ENCODE measurements at regions not wholly inside any gene's neighbourhood (a gene's known extent, or its start where the extent isn't known, plus 50 kb on each side); places are given as distances from the start of the nearest gene placed in this dataset.

DNA sequence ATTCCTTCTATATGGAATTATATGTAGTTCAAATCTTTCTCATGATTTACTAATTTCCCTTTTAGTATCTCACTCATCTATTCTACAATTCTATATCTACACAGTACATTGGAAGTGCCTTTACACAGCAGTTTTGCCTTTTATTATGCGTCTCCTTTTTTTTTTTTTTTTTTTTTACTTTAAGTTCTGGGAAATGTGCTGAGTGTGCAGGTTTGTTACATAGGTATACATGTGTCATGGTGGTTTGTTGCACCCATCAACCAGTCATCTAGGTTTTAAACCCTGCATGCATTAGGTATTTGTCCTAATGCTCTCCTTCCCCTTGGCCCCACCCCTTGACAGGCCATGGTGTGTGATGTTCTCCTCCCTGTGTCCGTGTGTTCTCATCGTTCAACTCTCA, 1150.1 kb upstream of the PRR20A start:
- H3K4me1 ChIP-seq = no peaks in the 10 kb centered on the region
- TF ChIP-seq EP300 (IDR thresholded peaks at IDR 0.05) (no peak), POLR2A (IDR thresholded peaks at IDR 0.05) (no peak), POLR2AphosphoS5 (IDR thresholded peaks at IDR 0.05) (no peak)
- TF ChIP-seq, protein P1, sequence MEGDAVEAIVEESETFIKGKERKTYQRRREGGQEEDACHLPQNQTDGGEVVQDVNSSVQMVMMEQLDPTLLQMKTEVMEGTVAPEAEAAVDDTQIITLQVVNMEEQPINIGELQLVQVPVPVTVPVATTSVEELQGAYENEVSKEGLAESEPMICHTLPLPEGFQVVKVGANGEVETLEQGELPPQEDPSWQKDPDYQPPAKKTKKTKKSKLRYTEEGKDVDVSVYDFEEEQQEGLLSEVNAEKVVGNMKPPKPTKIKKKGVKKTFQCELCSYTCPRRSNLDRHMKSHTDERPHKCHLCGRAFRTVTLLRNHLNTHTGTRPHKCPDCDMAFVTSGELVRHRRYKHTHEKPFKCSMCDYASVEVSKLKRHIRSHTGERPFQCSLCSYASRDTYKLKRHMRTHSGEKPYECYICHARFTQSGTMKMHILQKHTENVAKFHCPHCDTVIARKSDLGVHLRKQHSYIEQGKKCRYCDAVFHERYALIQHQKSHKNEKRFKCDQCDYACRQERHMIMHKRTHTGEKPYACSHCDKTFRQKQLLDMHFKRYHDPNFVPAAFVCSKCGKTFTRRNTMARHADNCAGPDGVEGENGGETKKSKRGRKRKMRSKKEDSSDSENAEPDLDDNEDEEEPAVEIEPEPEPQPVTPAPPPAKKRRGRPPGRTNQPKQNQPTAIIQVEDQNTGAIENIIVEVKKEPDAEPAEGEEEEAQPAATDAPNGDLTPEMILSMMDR (IDR thresholded peaks at IDR 0.05) = no peak
- DNase-seq = no peak
- H3K9me3 ChIP-seq = peaks cover 0 to 7% (median 0%) of the 10 kb centered on the region in 4 donors
- no peak overlapping the region for H3K4me3 ChIP-seq
- no peak overlapping the region for H3K27ac ChIP-seq
- no peak for ATAC-seq (ENCODE audit: low FRiP score in 2 of 2)
- H3K36me3 ChIP-seq = no peaks in the 10 kb centered on the region
- WGBS, 2 donors = 90 to 94% methylated on average over 3 of the region's 3 CpGs
- no peaks in the 10 kb centered on the region for H3K27me3 ChIP-seq

DNA sequence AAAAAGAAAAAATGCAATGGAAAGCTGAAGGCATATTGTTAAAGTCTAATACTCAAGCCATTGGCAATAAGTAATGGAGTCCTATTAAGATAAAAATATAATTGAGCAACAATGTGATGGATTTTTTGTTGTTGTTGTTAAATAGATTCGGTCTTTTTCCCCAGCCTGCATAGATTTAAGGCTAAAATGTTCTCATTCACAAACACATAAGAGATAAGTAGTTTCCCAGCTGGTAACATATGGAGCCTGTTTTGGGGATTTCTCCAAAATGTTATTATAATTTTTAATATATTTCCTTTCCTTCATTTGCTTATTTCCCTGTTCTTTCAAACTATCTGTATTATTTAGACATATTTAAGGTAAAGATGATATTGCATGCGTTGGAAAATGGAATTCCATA, 1149.1 kb upstream of the PRR20A start:
- Histone ChIP-seq H3K9me3 (peaks cover 0 to 3% (median 0%) of the 10 kb centered on the region in 4 donors), H3K27me3 (no peaks in the 10 kb centered on the region), H3K36me3 (no peaks in the 10 kb centered on the region), H3K27ac (no peak overlapping the region), H3K4me3 (no peak overlapping the region), H3K4me1 (no peaks in the 10 kb centered on the region)
- WGBS, 2 donors = 64 to 75% methylated on average over 2 of the region's 2 CpGs
- no peak for DNase-seq
- no peak for TF ChIP-seq POLR2A (IDR thresholded peaks at IDR 0.05)
- no peak for TF ChIP-seq EP300 (IDR thresholded peaks at IDR 0.05)
- no peak for TF ChIP-seq POLR2AphosphoS5 (IDR thresholded peaks at IDR 0.05)
- TF ChIP-seq, protein P1 (IDR thresholded peaks at IDR 0.05) = no peak
- ATAC-seq (ENCODE audit: low FRiP score in 2 of 2) = no peak

DNA sequence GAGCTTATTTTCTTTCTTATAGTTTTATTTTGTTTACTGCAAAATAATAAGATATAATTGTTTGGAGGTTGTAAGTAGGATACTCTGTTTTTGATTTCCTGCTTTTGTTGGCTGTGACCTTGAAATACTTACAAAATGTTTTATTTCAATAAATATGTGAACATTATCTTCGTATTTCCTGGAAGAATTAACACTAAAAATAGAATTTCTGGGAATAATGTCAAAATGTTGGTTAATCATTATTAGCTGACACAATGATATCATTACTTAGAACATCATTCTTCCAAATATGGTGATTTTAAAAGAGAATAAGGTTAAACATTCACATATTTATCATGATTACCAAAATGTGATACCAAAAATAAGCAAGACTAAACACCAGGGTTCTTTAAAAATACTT, 1148.6 kb upstream of the PRR20A start:
- no peak for DNase-seq
- no peak for TF ChIP-seq POLR2A (IDR thresholded peaks at IDR 0.05)
- Histone ChIP-seq H3K27me3 (no peaks in the 10 kb centered on the region), H3K36me3 (no peaks in the 10 kb centered on the region), H3K4me1 (no peaks in the 10 kb centered on the region), H3K27ac (no peak overlapping the region), H3K9me3 (no peaks in the 10 kb centered on the region), H3K4me3 (no peak overlapping the region)
- no peak for ATAC-seq (ENCODE audit: low FRiP score in 2 of 2)
- 16 to 22% methylated on average over 1 of the region's 1 CpG for WGBS, 2 donors

DNA sequence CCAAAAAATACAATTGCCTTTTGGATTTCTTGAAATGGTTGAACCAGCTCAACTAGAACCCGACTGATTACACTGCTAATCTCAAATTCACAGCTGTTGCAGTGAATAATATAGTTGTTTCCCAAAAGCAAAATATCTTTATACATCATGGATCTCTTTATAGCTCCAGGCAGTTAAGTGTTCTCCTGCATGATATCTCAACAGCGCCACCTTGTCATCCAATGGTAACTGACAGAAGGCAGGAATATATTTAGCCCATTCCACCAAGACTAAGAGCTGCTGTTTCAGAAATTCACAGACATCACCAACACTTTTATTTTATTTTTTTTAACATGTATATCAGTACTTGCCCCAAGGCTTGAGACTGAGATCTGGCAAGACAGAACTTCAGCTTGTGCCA, 1141.0 kb upstream of the PRR20A start:
- Histone ChIP-seq H3K27ac (no peak overlapping the region), H3K36me3 (no peaks in the 10 kb centered on the region), H3K4me1 (no peaks in the 10 kb centered on the region), H3K4me3 (no peak overlapping the region), H3K27me3 (no peaks in the 10 kb centered on the region), H3K9me3 (no peaks in the 10 kb centered on the region)
- ATAC-seq (ENCODE audit: low FRiP score in 2 of 2) = no peak
- WGBS, 2 donors = 75 to 80% methylated on average over 2 of the region's 2 CpGs
- DNase-seq = no peak
- TF ChIP-seq EP300 (IDR thresholded peaks at IDR 0.05) = no peak
- TF ChIP-seq, protein P1 (IDR thresholded peaks at IDR 0.05) = no peak
- TF ChIP-seq POLR2AphosphoS5 (IDR thresholded peaks at IDR 0.05) = no peak
- no peak for TF ChIP-seq POLR2A (IDR thresholded peaks at IDR 0.05)

DNA sequence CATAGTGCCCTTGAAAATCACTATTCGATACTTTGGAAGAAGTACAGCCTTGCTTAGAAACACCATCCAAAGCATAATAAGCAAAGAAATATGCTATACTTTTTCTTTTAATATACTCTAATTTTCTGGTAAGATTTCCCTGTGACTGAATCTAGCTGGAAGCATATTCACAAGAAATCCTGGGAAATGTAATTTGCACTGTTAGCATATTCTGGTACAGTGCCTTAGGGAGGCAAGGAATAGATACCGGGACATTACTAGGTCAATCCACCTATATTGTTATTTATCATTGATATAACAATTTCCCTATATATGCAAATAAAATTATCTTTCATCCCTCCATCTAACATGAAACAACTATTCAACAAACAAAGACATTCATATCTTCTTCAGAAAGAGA, 1131.3 kb upstream of the PRR20A start:
- ATAC-seq (ENCODE audit: low FRiP score in 2 of 2) (no peak), DNase-seq (no peak)
- 86 to 96% methylated on average over 2 of the region's 2 CpGs for WGBS, 2 donors

More for the DNA sequence above, 1131.3 kb upstream of the PRR20A start:
- Histone ChIP-seq H3K36me3 (no peaks in the 10 kb centered on the region), H3K27ac (no peak overlapping the region), H3K4me3 (no peak overlapping the region), H3K9me3 (no peaks in the 10 kb centered on the region), H3K27me3 (no peaks in the 10 kb centered on the region), H3K4me1 (no peaks in the 10 kb centered on the region)
- TF ChIP-seq, protein P1 (IDR thresholded peaks at IDR 0.05) = no peak
- no peak for TF ChIP-seq POLR2AphosphoS5 (IDR thresholded peaks at IDR 0.05)
- no peak for TF ChIP-seq EP300 (IDR thresholded peaks at IDR 0.05)
- TF ChIP-seq POLR2A (IDR thresholded peaks at IDR 0.05) = no peak
